Esophagus squamous epithelium (tissue), 4 donors: ENCODE measurements at regions not wholly inside any gene's neighbourhood (a gene's known extent, or its start where the extent isn't known, plus 50 kb on each side); places are given as distances from the start of the nearest gene placed in this dataset.

Experiments
- POLR2A ChIP-seq, 4 donors: fragments of 450-650 bp; IDR thresholded peaks; one replicate each; pipeline ENCODE4 v1.6.1; 2017; ENCODE audit warnings: antibody characterized with exemption in 4 of 4, mild to moderate bottlenecking in 4 of 4, moderate library complexity in 3 of 4
- TF ChIP-seq, protein P1 (sequence below), 6 experiments: fragments of 450-650 bp in 4 of 6; fragments of 200-600 bp in 2 of 6; sonication (generic) in 2 of 6; IDR thresholded peaks; one replicate each; pipeline ENCODE4 v1.5.1; 2016 to 2019; ENCODE audit warnings: antibody characterized with exemption in 6 of 6, mild to moderate bottlenecking in 4 of 6, moderate library complexity in 4 of 6

DNA sequence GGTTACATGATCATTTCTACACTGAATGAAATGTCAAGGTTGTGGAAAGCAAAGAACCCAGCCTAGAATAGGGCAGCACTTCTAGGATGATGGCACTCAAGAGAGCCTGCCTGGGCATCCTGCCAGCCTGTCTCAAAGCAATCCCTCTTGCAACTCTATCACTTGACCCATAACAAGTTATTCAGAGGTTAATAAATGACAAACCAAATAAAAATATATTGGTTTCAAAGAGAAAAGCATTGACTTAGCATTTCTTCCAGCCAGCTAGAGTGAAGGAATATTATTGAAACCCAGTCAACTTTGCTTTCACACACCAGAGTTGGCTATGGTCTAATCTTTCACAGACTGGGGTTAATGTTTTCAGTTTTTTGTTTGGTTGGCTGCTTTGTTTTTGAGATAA is 214.6 kb upstream of the UBE2E2 start:
- TF ChIP-seq, protein P1, sequence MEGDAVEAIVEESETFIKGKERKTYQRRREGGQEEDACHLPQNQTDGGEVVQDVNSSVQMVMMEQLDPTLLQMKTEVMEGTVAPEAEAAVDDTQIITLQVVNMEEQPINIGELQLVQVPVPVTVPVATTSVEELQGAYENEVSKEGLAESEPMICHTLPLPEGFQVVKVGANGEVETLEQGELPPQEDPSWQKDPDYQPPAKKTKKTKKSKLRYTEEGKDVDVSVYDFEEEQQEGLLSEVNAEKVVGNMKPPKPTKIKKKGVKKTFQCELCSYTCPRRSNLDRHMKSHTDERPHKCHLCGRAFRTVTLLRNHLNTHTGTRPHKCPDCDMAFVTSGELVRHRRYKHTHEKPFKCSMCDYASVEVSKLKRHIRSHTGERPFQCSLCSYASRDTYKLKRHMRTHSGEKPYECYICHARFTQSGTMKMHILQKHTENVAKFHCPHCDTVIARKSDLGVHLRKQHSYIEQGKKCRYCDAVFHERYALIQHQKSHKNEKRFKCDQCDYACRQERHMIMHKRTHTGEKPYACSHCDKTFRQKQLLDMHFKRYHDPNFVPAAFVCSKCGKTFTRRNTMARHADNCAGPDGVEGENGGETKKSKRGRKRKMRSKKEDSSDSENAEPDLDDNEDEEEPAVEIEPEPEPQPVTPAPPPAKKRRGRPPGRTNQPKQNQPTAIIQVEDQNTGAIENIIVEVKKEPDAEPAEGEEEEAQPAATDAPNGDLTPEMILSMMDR (IDR thresholded peaks at IDR 0.05): no peak
- TF ChIP-seq POLR2A (IDR thresholded peaks at IDR 0.05): no peak
